Tibial artery (tissue), 4 donors: ENCODE measurements at regions not wholly inside any gene's neighbourhood (a gene's known extent, or its start where the extent isn't known, plus 50 kb on each side); places are given as distances from the start of the nearest gene placed in this dataset.
A peak's percentile ranks its signal among the peaks of the same experiment; 100 is the strongest.

ENCODE experiments used
- DNase-seq, 2 donors: peaks; one replicate each; pipeline ENCODE4 v3.0.0-alpha.2; 2019
- H3K27ac ChIP-seq, 2 donors: fragments of 200-600 bp; sonication (generic) in 1 of 2; 1 replicate in 1 of 2; 2 replicates in 1 of 2; pipeline ENCODE4 v1.5.1; 2018 to 2019; ENCODE audit warnings: mild to moderate bottlenecking in 1 of 2
- H3K27me3 ChIP-seq, 2 donors: fragments of 200-600 bp; sonication (generic) in 1 of 2; one replicate each; pipeline versions ENCODE4 v1.5.1 to v1.6.0; 2016 to 2019
- H3K36me3 ChIP-seq, 3 donors: fragments of 200-600 bp; sonication (generic) in 2 of 3; one replicate each; pipeline ENCODE4 v1.5.1; 2016 to 2019; ENCODE audit warnings: mild to moderate bottlenecking in 2 of 3
- H3K4me1 ChIP-seq, 4 donors: fragments of 200-600 bp; sonication (generic) in 2 of 4; 1 replicate in 3 of 4; 2 replicates in 1 of 4; pipeline ENCODE4 v1.5.1; 2016 to 2019
- H3K4me3 ChIP-seq, 2 donors: fragments of 200-600 bp; sonication (generic) in 1 of 2; 1 replicate in 1 of 2; 2 replicates in 1 of 2; pipeline ENCODE4 v1.5.1; 2018 to 2019; ENCODE audit warnings: mild to moderate bottlenecking in 2 of 2
- H3K9me3 ChIP-seq, 3 donors: fragments of 200-600 bp; sonication (generic) in 1 of 3; one replicate each; pipeline ENCODE4 v1.5.1; 2016 to 2019
- intact Hi-C: fragments of 100-400 bp; cut with DNase I; formaldehyde crosslinking; loops from one replicate; pipeline ENCODE4 v1.15.0; 2023; ENCODE audit warnings: low total_unique reads
- TF ChIP-seq, protein P1 (sequence below), 2 experiments: fragments of 200-600 bp in 1 of 2; fragments of 450-650 bp in 1 of 2; IDR thresholded peaks; one replicate each; pipeline ENCODE4 v1.5.1; 2017 to 2019; ENCODE audit warnings: antibody characterized with exemption in 2 of 2, mild to moderate bottlenecking in 1 of 2, moderate library complexity in 1 of 2

DNA sequence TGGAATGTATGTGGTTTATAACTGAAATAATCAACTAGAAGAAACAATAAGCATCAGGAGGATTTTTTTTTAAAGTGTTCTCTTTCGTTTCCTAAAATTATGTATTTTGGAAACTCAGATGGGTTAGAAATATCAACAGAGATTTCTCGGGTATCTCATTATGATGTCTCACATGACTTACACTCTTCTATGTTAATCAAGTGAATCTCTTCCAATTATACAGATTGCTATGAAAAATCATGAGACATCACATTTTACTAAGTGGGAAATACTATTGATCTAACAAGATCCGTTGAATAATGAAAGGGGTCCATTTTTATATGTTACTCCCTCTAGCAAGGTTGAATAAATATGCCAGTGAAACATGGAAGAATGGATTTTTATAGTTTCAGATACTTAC, 54.7 kb upstream of the NRIP1 start:
- H3K9me3 ChIP-seq, result no peaks in the 10 kb centered on the region
- DNase-seq, result no peak
- H3K27ac ChIP-seq, result no peak overlapping the region
- H3K4me1 ChIP-seq, result peaks cover 0 to 15% (median 11%) of the 10 kb centered on the region in 4 donors
- no peaks in the 10 kb centered on the region for H3K36me3 ChIP-seq
- no peak overlapping the region for H3K4me3 ChIP-seq
- H3K27me3 ChIP-seq, result no peaks in the 10 kb centered on the region
- TF ChIP-seq, protein P1, sequence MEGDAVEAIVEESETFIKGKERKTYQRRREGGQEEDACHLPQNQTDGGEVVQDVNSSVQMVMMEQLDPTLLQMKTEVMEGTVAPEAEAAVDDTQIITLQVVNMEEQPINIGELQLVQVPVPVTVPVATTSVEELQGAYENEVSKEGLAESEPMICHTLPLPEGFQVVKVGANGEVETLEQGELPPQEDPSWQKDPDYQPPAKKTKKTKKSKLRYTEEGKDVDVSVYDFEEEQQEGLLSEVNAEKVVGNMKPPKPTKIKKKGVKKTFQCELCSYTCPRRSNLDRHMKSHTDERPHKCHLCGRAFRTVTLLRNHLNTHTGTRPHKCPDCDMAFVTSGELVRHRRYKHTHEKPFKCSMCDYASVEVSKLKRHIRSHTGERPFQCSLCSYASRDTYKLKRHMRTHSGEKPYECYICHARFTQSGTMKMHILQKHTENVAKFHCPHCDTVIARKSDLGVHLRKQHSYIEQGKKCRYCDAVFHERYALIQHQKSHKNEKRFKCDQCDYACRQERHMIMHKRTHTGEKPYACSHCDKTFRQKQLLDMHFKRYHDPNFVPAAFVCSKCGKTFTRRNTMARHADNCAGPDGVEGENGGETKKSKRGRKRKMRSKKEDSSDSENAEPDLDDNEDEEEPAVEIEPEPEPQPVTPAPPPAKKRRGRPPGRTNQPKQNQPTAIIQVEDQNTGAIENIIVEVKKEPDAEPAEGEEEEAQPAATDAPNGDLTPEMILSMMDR (IDR thresholded peaks at IDR 0.05), result no peak
- intact Hi-C loops, result no loop called here

DNA sequence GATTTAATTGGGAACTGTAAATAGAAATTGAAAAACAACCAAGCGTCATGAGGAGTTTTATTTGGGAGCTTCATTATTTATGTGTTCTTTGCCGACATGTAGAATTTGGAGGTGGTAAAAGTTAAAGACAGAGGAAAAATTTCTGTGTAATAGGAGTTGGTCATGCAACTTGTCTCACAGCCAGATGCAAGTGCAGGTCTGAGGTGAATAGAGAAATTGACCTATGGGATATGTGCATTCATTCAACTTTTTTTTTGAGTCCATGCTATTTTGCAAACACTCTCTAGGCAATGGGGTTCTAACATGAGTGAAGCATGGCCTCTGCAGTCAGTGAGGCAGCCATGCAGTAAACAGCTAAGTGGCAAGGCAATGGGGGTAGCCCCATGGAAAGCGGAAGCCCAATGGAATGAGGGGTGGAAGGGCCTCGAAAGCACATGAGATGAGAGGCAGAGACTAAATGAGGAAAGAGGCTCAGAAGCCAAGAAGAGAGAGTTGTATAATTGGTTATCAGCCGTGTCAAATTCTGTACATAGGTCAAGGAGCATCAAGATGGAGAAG, 56.4 kb upstream of the NRIP1 start:
- Histone ChIP-seq H3K4me3 (no peak overlapping the region), H3K9me3 (no peaks in the 10 kb centered on the region), H3K27me3 (no peaks in the 10 kb centered on the region), H3K36me3 (no peaks in the 10 kb centered on the region), H3K4me1 (peaks cover 0 to 15% (median 11%) of the 10 kb centered on the region in 4 donors), H3K27ac (peak overlapping the region; percentile 40 to 50)
- intact Hi-C loops, result no loop called here
- TF ChIP-seq, protein P1 (IDR thresholded peaks at IDR 0.05), result no peak
- no peak for DNase-seq

DNA sequence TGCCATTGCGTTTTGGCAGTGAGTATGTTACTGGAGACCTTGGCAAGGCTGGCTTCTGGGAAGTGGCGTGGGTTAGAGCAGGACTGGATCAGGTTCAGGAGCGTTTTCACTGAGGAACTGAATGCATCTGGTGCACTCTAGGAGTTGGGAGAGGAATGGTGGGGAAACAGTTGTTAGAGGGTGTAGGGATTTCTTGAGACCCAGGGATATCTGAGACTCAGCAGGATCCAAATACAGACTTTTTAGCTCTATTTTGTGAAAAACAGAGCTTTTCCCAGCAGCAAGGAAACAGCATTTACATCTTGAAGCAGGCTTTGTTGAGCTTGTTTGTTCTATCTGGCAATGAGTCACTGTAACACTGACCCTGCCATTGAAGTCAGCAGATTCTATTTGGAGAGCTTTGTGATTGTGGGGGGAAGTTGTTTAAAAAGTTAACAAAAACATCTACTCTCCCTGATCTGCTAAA, 56.9 kb upstream of the NRIP1 start:
- Histone ChIP-seq H3K27ac (peak overlapping the region; percentile 40 to 50), H3K27me3 (no peaks in the 10 kb centered on the region), H3K9me3 (no peaks in the 10 kb centered on the region), H3K4me3 (no peak overlapping the region), H3K4me1 (peaks cover 0 to 16% (median 11%) of the 10 kb centered on the region in 4 donors), H3K36me3 (no peaks in the 10 kb centered on the region)
- no peak for DNase-seq
- intact Hi-C loops, result no loop called here
- TF ChIP-seq, protein P1 (IDR thresholded peaks at IDR 0.05), result no peak

DNA sequence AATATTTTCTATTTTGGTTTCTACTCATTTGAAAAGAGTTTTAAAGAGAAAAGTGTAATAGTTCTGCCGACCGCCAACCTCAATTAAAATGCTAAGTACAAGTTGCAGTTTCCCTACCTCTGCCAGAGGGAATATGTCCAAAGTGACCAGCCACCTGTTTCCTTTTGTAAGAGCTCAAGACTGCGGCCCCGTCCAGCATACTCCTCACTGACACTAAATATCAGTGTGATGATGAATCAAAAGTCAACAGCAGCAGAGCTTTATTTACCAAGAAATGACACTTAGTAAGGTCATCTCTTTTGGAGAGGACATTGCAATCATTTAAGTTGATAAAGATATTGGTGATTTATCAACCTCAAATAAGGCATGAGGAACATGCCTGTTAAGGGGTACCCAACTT, 57.4 kb upstream of the NRIP1 start:
- H3K4me3 ChIP-seq, result no peak overlapping the region

DNA sequence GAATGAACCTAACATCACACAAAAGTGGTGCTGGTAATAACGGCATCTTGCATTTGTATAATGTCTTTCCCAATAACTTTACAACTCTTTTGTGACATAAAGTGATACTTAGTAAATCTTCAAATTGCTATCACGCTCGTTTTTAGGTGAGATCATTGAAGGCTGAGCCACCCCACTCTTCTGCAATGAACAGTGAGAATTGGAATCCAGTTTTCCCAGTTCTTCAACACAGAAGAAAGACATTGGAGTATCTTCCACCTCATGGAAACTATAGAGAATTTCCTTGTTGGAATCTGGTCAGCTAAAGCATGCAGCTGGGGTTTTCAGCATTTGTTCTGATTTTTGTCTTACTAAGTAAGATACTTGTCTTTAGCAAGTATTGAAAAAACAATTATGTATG, 59.9 kb upstream of the NRIP1 start:
- H3K4me3 ChIP-seq, result no peak overlapping the region
- H3K27ac ChIP-seq, result no peak overlapping the region
- peaks cover 0 to 35% (median 15%) of the 10 kb centered on the region in 4 donors for H3K4me1 ChIP-seq
- H3K9me3 ChIP-seq, result no peaks in the 10 kb centered on the region
- intact Hi-C loops, result no loop called here
- TF ChIP-seq, protein P1 (IDR thresholded peaks at IDR 0.05), result no peak
- no peak for DNase-seq
- no peaks in the 10 kb centered on the region for H3K36me3 ChIP-seq
- H3K27me3 ChIP-seq, result no peaks in the 10 kb centered on the region

More for the DNA sequence above, 57.4 kb upstream of the NRIP1 start:
- no peaks in the 10 kb centered on the region for H3K27me3 ChIP-seq
- H3K27ac ChIP-seq, result peak overlapping the region in 1 of 2 donors; percentile 50
- H3K36me3 ChIP-seq, result no peaks in the 10 kb centered on the region
- peaks cover 0 to 21% (median 13%) of the 10 kb centered on the region in 4 donors for H3K4me1 ChIP-seq
- intact Hi-C loops, result no loop called here
- TF ChIP-seq, protein P1 (IDR thresholded peaks at IDR 0.05), result no peak
- no peaks in the 10 kb centered on the region for H3K9me3 ChIP-seq
- no peak for DNase-seq
